Spleen (tissue), 11 donors: ENCODE measurements at regions not wholly inside any gene's neighbourhood (a gene's known extent, or its start where the extent isn't known, plus 50 kb on each side); places are given as distances from the start of the nearest gene placed in this dataset.

ENCODE experiments used
- DNase-seq: peaks from one replicate; pipeline ENCODE4 v3.0.0-alpha.2; 2020
- H3K27ac ChIP-seq, 8 donors: fragments of 200-600 bp; sonication (generic) in 7 of 8; 1 replicate in 4 of 8; 2 replicates in 4 of 8; pipeline versions ENCODE4 v1.5.0 to v1.8.0; 2016 to 2021; ENCODE audit warnings: inconsistent platforms in 4 of 8, mild to moderate bottlenecking in 4 of 8, moderate library complexity in 1 of 8
- H3K27me3 ChIP-seq, 7 donors: fragments of 200-600 bp; sonication (generic) in 6 of 7; replicated peaks in 1 of 7; 1 replicate in 4 of 7; 2 replicates in 3 of 7; pipeline versions ENCODE4 v1.5.0 to v1.8.0; 2016 to 2021; ENCODE audit warnings: inconsistent platforms in 3 of 7, mild to moderate bottlenecking in 1 of 7
- H3K36me3 ChIP-seq, 6 donors: fragments of 200-600 bp; sonication (generic) in 5 of 6; 1 replicate in 4 of 6; 2 replicates in 2 of 6; pipeline versions ENCODE4 v1.5.0 to v1.8.0; 2016 to 2021; ENCODE audit warnings: inconsistent platforms in 2 of 6
- H3K4me1 ChIP-seq, 6 donors: fragments of 200-600 bp; sonication (generic) in 5 of 6; 1 replicate in 3 of 6; 2 replicates in 3 of 6; pipeline versions ENCODE4 v1.5.0 to v1.8.0; 2016 to 2021; ENCODE audit warnings: inconsistent platforms in 3 of 6
- H3K4me3 ChIP-seq, 8 donors: fragments of 200-600 bp; sonication (generic) in 7 of 8; 1 replicate in 4 of 8; 2 replicates in 4 of 8; pipeline versions ENCODE4 v1.5.0 to v1.8.0; 2016 to 2021; ENCODE audit warnings: inconsistent platforms in 4 of 8, mild to moderate bottlenecking in 4 of 8, moderate library complexity in 2 of 8
- H3K9me3 ChIP-seq, 8 donors: fragments of 200-600 bp; sonication (generic) in 7 of 8; 1 replicate in 4 of 8; 2 replicates in 4 of 8; pipeline versions ENCODE4 v1.5.0 to v1.8.0; 2016 to 2021; ENCODE audit warnings: inconsistent platforms in 4 of 8
- CTCF ChIP-seq, 11 experiments: fragments of 200-600 bp in 7 of 11; fragments of 450-650 bp in 4 of 11; sonication (generic) in 4 of 11; IDR thresholded peaks in 8 of 11; conservative IDR thresholded peaks in 3 of 11; 1 replicate in 7 of 11; 2 replicates in 4 of 11; pipeline versions ENCODE4 v1.4.0 to v1.8.0; 2016 to 2021; ENCODE audit warnings: antibody characterized with exemption in 11 of 11, inconsistent platforms in 4 of 11, mild to moderate bottlenecking in 1 of 11
- POLR2A ChIP-seq, 3 donors: fragments of 450-650 bp; IDR thresholded peaks; one replicate each; pipeline ENCODE4 v1.5.1; 2017; ENCODE audit warnings: antibody characterized with exemption in 3 of 3, mild to moderate bottlenecking in 1 of 3
- POLR2AphosphoS5 ChIP-seq, 3 donors: sonication (generic); formaldehyde crosslinking; IDR thresholded peaks; one replicate each; pipeline ENCODE4 v1.5.1; 2017; ENCODE audit warnings: antibody characterized with exemption in 3 of 3
- WGBS, 5 donors: extraction: QIAGEN DNeasy Blood & Tissue Kit in 3 of 5; methylation state at CpG; one replicate each; pipeline versions ENCODE4 v1.1.5 to v1.1.7; 2013 to 2018; 5-methylcytosine and 5-hydroxymethylcytosine counted together
- intact Hi-C: fragments of 100-400 bp; cut with DNase I; formaldehyde crosslinking; loops from one replicate; pipeline ENCODE4 v1.15.0; 2023; ENCODE audit warnings: low total_unique reads
- donor health status: healthy with polysubstance abuse.
- donor health status: DM: no; HTN: no; CAD: no; lungs with moderate emphysema.
- donor health status: DM: no; HTN: no; CAD: no.
- donor health status: Bipolar disorder and iron deficiency.
- donor health status: healthy.
- donor health status: DM: no; HTN: no; CAD: no.
- donor health status: DM: yes; HTN: yes; CAD: no.

GRCh38 chr7:17713584-17713983 is 226.7 kb downstream of the SNX13 start:
- H3K36me3 ChIP-seq: no peaks in the 10 kb centered on the region
- no peaks in the 10 kb centered on the region for H3K4me1 ChIP-seq
- H3K9me3 ChIP-seq: no peaks in the 10 kb centered on the region
- 0 to 89% (median 80%) methylated on average over 1 of the region's 1 CpG; no CpG with 5 or more reads in 1 of the 5 donors for WGBS, 5 donors
- intact Hi-C loops: no loop called here
- H3K27me3 ChIP-seq: no peaks in the 10 kb centered on the region
- H3K27ac ChIP-seq: no peak overlapping the region
- DNase-seq: no peak
- no peak for TF ChIP-seq POLR2AphosphoS5 (IDR thresholded peaks at IDR 0.05)
- H3K4me3 ChIP-seq: no peak overlapping the region

GRCh38 chr7:17716816-17717215 is 223.5 kb downstream of the SNX13 start:
- no peak for TF ChIP-seq POLR2A (IDR thresholded peaks at IDR 0.05)
- no peak for TF ChIP-seq CTCF (IDR thresholded peaks at IDR 0.05 in 8 of 11, conservative IDR thresholded peaks at IDR 0.05 in 3 of 11)
- TF ChIP-seq POLR2AphosphoS5 (IDR thresholded peaks at IDR 0.05): no peak
- intact Hi-C loops: no loop called here
- no peak for DNase-seq
- no peak overlapping the region for H3K27ac ChIP-seq
- H3K4me3 ChIP-seq: no peak overlapping the region
- no peaks in the 10 kb centered on the region for H3K27me3 ChIP-seq
- H3K9me3 ChIP-seq: no peaks in the 10 kb centered on the region
- no peaks in the 10 kb centered on the region for H3K36me3 ChIP-seq
- 40 to 88% (median 81%) methylated on average over 2 of the region's 2 CpGs for WGBS, 5 donors
- no peaks in the 10 kb centered on the region for H3K4me1 ChIP-seq

- Histone ChIP-seq H3K27ac (no peak overlapping the region), H3K27me3 (no peaks in the 10 kb centered on the region), H3K9me3 (no peaks in the 10 kb centered on the region), H3K4me3 (no peak overlapping the region), H3K4me1 (no peaks in the 10 kb centered on the region), H3K36me3 (no peaks in the 10 kb centered on the region)
- DNase-seq: no peak
- 82 to 91% (median 90%) methylated on average over 5 of the region's 5 CpGs for WGBS, 5 donors
- intact Hi-C loops: no loop called here
- TF ChIP-seq CTCF (IDR thresholded peaks at IDR 0.05 in 8 of 11, conservative IDR thresholded peaks at IDR 0.05 in 3 of 11): no peak
- no peak for TF ChIP-seq POLR2AphosphoS5 (IDR thresholded peaks at IDR 0.05)
- no peak for TF ChIP-seq POLR2A (IDR thresholded peaks at IDR 0.05)
Observed at GRCh38 chr7:17719998-17720397, 220.3 kb downstream of the SNX13 start.

- Histone ChIP-seq H3K9me3 (no peaks in the 10 kb centered on the region), H3K4me3 (no peak overlapping the region), H3K27ac (no peak overlapping the region), H3K27me3 (no peaks in the 10 kb centered on the region), H3K36me3 (no peaks in the 10 kb centered on the region), H3K4me1 (no peaks in the 10 kb centered on the region)
- DNase-seq: no peak
- TF ChIP-seq CTCF (IDR thresholded peaks at IDR 0.05 in 8 of 11, conservative IDR thresholded peaks at IDR 0.05 in 3 of 11) (no peak), POLR2AphosphoS5 (IDR thresholded peaks at IDR 0.05) (no peak)
- intact Hi-C loops: no loop called here
Observed at GRCh38 chr7:17721736-17722285, 218.5 kb downstream of the SNX13 start.

- 78 to 88% (median 82%) methylated on average over 2 of the region's 2 CpGs for WGBS, 5 donors
Observed at GRCh38 chr7:17722798-17723197, 217.5 kb downstream of the SNX13 start.

More at GRCh38 chr7:17722798-17723197, 217.5 kb downstream of the SNX13 start:
- intact Hi-C loops: no loop called here
- Histone ChIP-seq H3K4me1 (no peaks in the 10 kb centered on the region), H3K4me3 (no peak overlapping the region), H3K36me3 (no peaks in the 10 kb centered on the region), H3K27me3 (no peaks in the 10 kb centered on the region), H3K27ac (no peak overlapping the region), H3K9me3 (no peaks in the 10 kb centered on the region)
- TF ChIP-seq POLR2A (IDR thresholded peaks at IDR 0.05) (no peak), POLR2AphosphoS5 (IDR thresholded peaks at IDR 0.05) (no peak), CTCF (IDR thresholded peaks at IDR 0.05 in 8 of 11, conservative IDR thresholded peaks at IDR 0.05 in 3 of 11) (no peak)
- DNase-seq: no peak
